Heart left ventricle (tissue), 16 donors: ENCODE measurements at regions not wholly inside any gene's neighbourhood (a gene's known extent, or its start where the extent isn't known, plus 50 kb on each side); places are given as distances from the start of the nearest gene placed in this dataset.

Experiments used
- ATAC-seq, 4 donors: fragments of 200-7000 bp; cut with Tn5 transposase; one replicate each; pipeline ENCODE4 v1.9.1; 2020 to 2022; ENCODE audit warnings: moderate library complexity in 4 of 4, mild to moderate bottlenecking in 3 of 4, moderate number of reproducible peaks in 1 of 4
- DNase-seq, 5 donors: peaks; one replicate each; pipeline ENCODE4 v3.0.0-alpha.2; 2020
- H3K27ac ChIP-seq, 12 donors: fragments of 200-600 bp; sonication (generic) in 4 of 12; one replicate each; pipeline versions ENCODE4 v1.5.0 to v1.8.0; 2016 to 2022; ENCODE audit warnings: mild to moderate bottlenecking in 2 of 12
- H3K27me3 ChIP-seq, 9 donors: fragments of 200-600 bp; sonication (generic) in 2 of 9; one replicate each; pipeline versions ENCODE4 v1.5.1 to v1.8.0; 2016 to 2022; ENCODE audit warnings: mild to moderate bottlenecking in 3 of 9
- H3K36me3 ChIP-seq, 9 donors: fragments of 200-600 bp; sonication (generic) in 2 of 9; one replicate each; pipeline versions ENCODE4 v1.5.0 to v1.8.0; 2018 to 2022; ENCODE audit warnings: mild to moderate bottlenecking in 2 of 9
- H3K4me1 ChIP-seq, 12 donors: fragments of 200-600 bp; sonication (generic) in 4 of 12; one replicate each; pipeline versions ENCODE4 v1.5.0 to v1.8.0; 2016 to 2022; ENCODE audit warnings: mild to moderate bottlenecking in 3 of 12
- H3K4me3 ChIP-seq, 12 donors: fragments of 200-600 bp; sonication (generic) in 4 of 12; one replicate each; pipeline versions ENCODE4 v1.5.0 to v1.8.0; 2017 to 2022; ENCODE audit warnings: mild to moderate bottlenecking in 9 of 12, moderate library complexity in 4 of 12
- H3K9me3 ChIP-seq, 12 donors: fragments of 200-600 bp; sonication (generic) in 4 of 12; one replicate each; pipeline versions ENCODE4 v1.5.0 to v1.8.0; 2016 to 2022; ENCODE audit warnings: mild to moderate bottlenecking in 1 of 12
- CTCF ChIP-seq, 12 donors: fragments of 200-600 bp; sonication (generic) in 4 of 12; IDR thresholded peaks; one replicate each; pipeline versions ENCODE4 v1.5.0 to v1.8.0; 2018 to 2022; ENCODE audit warnings: antibody characterized with exemption in 12 of 12, mild to moderate bottlenecking in 5 of 12
- POLR2A ChIP-seq, 2 donors: fragments of 450-650 bp; IDR thresholded peaks; one replicate each; pipeline ENCODE4 v1.6.1; 2017; ENCODE audit warnings: antibody characterized with exemption in 2 of 2, mild to moderate bottlenecking in 2 of 2, moderate library complexity in 2 of 2
- WGBS, 4 donors: extraction: QIAGEN DNeasy Blood & Tissue Kit in 2 of 4; methylation state at CpG; one replicate each; pipeline versions ENCODE4 v1.1.5 to v1.1.7; 2013 to 2018; 5-methylcytosine and 5-hydroxymethylcytosine counted together
- intact Hi-C, 10 donors: fragments of 100-400 bp; cut with DNase I; formaldehyde crosslinking; loops; one replicate each; pipeline versions ENCODE4 v1.11.1 to v1.14.2; 2022
- donor health status: ischemic (EF 13 %, LVEDD 7.1; RV severe dilation, severe dysfunction).
- donor health status: healthy with polysubstance abuse.
- donor health status: DM: no; HTN: yes; CAD: no.
- donor health status: DM: no; HTN: no; CAD: no.
- donor health status: ischemic (EF 25% LVEDD 6.9; RV normal size, moderate dysfunction).
- donor health status: ischemic (EF 25% LVEDD 5.7; RV mildly dilated, moderate dysfunction).
- donor health status: healthy.
- donor health status: DM: yes; HTN: yes; CAD: no.
- donor health status: ischemic (EF 35%, LVEDD 5.7; RV mildly dilated, moderate dysfunction).
- donor health status: nonischemic (EF 11% LVEDD 7.7; RV severe dilation, severe dysfunction).
- donor health status: DM: yes; HTN: yes; CAD: no.
- donor health status: PGD.
- donor health status: ischemic (EF 29% LVEDD 5.4; RV normal size, mild dysfunction).
- donor health status: nonischemic (EF 23%, LVEDD 6.1; RV moderate dilation, normal function).

GRCh38 chr1:81406292-81406999, 394.3 kb upstream of the ADGRL2 start:
- Histone ChIP-seq H3K4me1 (peaks cover 0 to 30% (median 10%) of the 10 kb centered on the region in 12 donors), H3K27ac (peak overlapping the region in 2 of 12 donors; percentile 13 to 43), H3K4me3 (no peak overlapping the region), H3K27me3 (no peaks in the 10 kb centered on the region), H3K36me3 (no peaks in the 10 kb centered on the region), H3K9me3 (no peaks in the 10 kb centered on the region)
- WGBS, 4 donors = 65 to 73% (median 70%) methylated on average over 8 of the region's 8 CpGs
- TF ChIP-seq CTCF (IDR thresholded peaks at IDR 0.05) (no peak), POLR2A (IDR thresholded peaks at IDR 0.05) (no peak)
- DNase-seq (no peak), ATAC-seq (peak in 1 of 4 donors; percentile 31)
- intact Hi-C loops = loop anchor here in 3 of 10 donors (2.0 to 10.0 kb wide), 3 partner anchors 99 to 348 kb away; no protein-coding TSS in a partner anchor

GRCh38 chr1:81398041-81398440, 402.7 kb upstream of the ADGRL2 start:
- Histone ChIP-seq H3K9me3 (peaks cover 0 to 20% (median 3%) of the 10 kb centered on the region in 12 donors), H3K36me3 (no peaks in the 10 kb centered on the region), H3K4me1 (no peaks in the 10 kb centered on the region), H3K27ac (no peak overlapping the region), H3K4me3 (no peak overlapping the region), H3K27me3 (no peaks in the 10 kb centered on the region)
- intact Hi-C loops = no loop called here
- ATAC-seq (no peak), DNase-seq (no peak)
- TF ChIP-seq CTCF (IDR thresholded peaks at IDR 0.05) (no peak), POLR2A (IDR thresholded peaks at IDR 0.05) (no peak)

- Histone ChIP-seq H3K9me3 (peaks cover 0 to 7% (median 0%) of the 10 kb centered on the region in 12 donors), H3K27ac (no peak overlapping the region), H3K4me1 (peaks cover 0 to 5% (median 0%) of the 10 kb centered on the region in 12 donors), H3K36me3 (no peaks in the 10 kb centered on the region), H3K4me3 (no peak overlapping the region), H3K27me3 (no peaks in the 10 kb centered on the region)
- no peak for ATAC-seq
- no peak for DNase-seq
- intact Hi-C loops = no loop called here
- TF ChIP-seq CTCF (IDR thresholded peaks at IDR 0.05) (no peak), POLR2A (IDR thresholded peaks at IDR 0.05) (no peak)
Measured at GRCh38 chr1:81392526-81393226, 408.1 kb upstream of the ADGRL2 start.

GRCh38 chr1:81391125-81391828, 409.5 kb upstream of the ADGRL2 start:
- 63 to 65% (median 65%) methylated on average over 4 of the region's 4 CpGs for WGBS, 4 donors
- Histone ChIP-seq H3K4me1 (peaks cover 0 to 5% (median 0%) of the 10 kb centered on the region in 12 donors), H3K27ac (no peak overlapping the region), H3K4me3 (no peak overlapping the region), H3K9me3 (peaks cover 0 to 7% (median 0%) of the 10 kb centered on the region in 12 donors), H3K36me3 (no peaks in the 10 kb centered on the region), H3K27me3 (no peaks in the 10 kb centered on the region)
- peak; percentile 49 to 59 (median 58) for ATAC-seq
- intact Hi-C loops = no loop called here
- no peak for TF ChIP-seq POLR2A (IDR thresholded peaks at IDR 0.05)
- TF ChIP-seq CTCF (IDR thresholded peaks at IDR 0.05) = no peak
- no peak for DNase-seq
